ENCODE measurements at regions not wholly inside any gene's neighbourhood (a gene's known extent, or its start where the extent isn't known, plus 50 kb on each side); places are given as distances from the start of the nearest gene placed in this dataset.

- TF ChIP-seq CTCF (IDR thresholded peaks at IDR 0.05) (no peak), ZFX (IDR thresholded peaks at IDR 0.05; ENCODE audit: borderline replicate concordance) (no peak)
These were observed 262.8 kb downstream of the FBXO15 start for GRCh38 chr18:73884868-73885267.

All from 22Rv1 (cell line).